NCI-H510A (cell line): ENCODE measurements at regions not wholly inside any gene's neighbourhood (a gene's known extent, or its start where the extent isn't known, plus 50 kb on each side); places are given as distances from the start of the nearest gene placed in this dataset.

Source experiments
- DNase-seq: peaks from one replicate; lab custom pipeline; 2025; lab: John Stamatoyannopoulos, UW

DNA sequence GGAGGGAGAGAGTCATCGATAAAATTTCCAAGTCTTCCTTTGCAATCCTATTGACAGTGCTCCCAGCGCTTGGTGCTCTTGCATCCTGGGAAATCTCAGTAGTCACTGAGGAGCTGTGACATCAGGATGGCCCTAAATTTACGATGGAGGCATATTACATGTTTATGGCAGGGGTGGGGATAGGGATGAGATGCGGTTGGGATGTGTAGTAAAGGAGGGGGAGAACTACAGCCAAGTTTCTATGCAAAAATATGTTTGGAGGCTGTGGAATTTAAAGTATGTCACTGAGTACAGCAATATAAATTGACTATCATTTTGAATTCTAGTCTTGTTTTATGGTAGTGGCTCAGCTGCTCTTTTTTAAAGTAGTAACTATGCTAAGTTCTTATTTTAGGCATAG is 544.9 kb downstream of the PKHD1 start:
- DNase-seq = no peak

GRCh38 chr6:51550243-51550642 is 537.2 kb downstream of the PKHD1 start:
- no peak for DNase-seq

DNA sequence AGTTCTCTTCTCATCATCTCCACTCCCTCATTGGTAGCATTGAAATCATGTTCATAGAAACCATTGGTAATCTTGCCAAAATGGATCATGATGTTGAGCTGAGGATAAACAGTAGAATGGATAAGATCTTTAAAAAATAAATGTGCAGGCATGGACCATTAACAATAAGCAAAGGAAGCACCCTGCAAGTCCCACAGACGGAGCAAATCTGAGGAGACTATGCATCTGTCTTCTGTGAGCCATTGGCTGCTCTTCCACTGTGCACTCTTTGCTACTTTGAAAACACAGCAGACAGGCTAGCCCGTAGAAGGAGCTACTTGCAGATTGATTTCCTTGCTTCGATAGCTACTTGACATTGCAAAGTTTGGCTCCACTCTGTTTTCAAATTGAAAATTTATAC is 535.0 kb downstream of the PKHD1 start:
- DNase-seq = no peak

- no peak for DNase-seq
Measured at GRCh38 chr6:51553246-51554015, 534.0 kb downstream of the PKHD1 start.

- DNase-seq = no peak
Measured at GRCh38 chr6:51554029-51554428, 533.4 kb downstream of the PKHD1 start.

- DNase-seq = no peak
Measured at GRCh38 chr6:51559059-51559458, 528.4 kb downstream of the PKHD1 start.

DNA sequence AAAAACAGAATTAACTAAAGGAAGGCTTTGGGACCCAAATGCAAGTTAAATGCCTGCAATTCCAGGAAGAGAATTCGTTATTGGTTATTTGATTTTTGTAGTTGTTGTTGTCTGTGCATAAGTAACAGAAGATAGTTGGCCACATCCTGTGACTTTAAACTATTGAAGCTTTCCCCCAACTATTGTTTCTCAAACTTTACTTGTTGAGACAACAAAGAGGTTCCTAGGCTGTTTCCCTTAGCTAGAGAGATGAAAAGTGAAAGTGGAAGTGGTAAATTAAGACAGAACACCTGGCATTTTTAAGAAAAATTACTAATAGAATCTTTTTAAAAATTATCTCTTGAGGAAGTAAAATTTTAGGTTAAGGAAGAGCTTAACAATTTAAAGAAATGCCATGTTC is 525.2 kb downstream of the PKHD1 start:
- no peak for DNase-seq
